Fibroblast of pulmonary artery (primary cell): ENCODE measurements at regions not wholly inside any gene's neighbourhood (a gene's known extent, or its start where the extent isn't known, plus 50 kb on each side); places are given as distances from the start of the nearest gene placed in this dataset.
A peak's percentile ranks its signal among the peaks of the same experiment; 100 is the strongest.
"Not testable (repeated sequence)": the region's sequence is repeated elsewhere in the genome, so short reads cannot be mapped to it uniquely, and the experiment has no call there.

Source experiments
- DNase-seq: peaks from one replicate; pipeline ENCODE4 v3.0.0-alpha.2; 2010; ENCODE audit warnings: low read depth
- H3K4me3 ChIP-seq: replicated peaks from 2 replicates; pipeline ENCODE4 v1.5.1; 2011; ENCODE audit warnings: low read depth, mild to moderate bottlenecking, control low read depth, low read length, moderate library complexity
- CTCF ChIP-seq: IDR thresholded peaks from 2 replicates; pipeline ENCODE4 v1.5.1; 2011; ENCODE audit warnings: mild to moderate bottlenecking, control low read depth, low read length, inconsistent platforms; ENCODE audit errors: missing control alignments

DNA sequence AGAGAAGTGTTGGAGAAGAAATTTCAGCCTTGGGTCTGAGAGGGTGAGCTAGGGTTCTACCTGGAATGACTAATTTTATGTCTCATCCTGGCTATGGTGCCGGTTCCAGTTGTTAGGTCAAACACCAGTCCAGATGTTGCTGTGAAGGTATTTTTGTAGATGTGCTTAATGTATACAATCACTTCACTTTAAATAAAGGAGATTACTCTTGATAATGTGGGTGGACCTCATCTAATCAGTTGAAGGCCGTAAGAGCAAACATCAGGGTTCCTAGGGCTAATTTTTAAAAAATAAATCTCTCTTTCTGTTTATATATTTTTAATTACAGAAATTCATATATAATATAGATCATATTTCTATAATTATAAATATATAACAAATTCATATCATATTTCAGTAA, 90.5 kb upstream of the GDNF start:
- TF ChIP-seq CTCF: no peak
- no peak for DNase-seq
- no peak overlapping the region for H3K4me3 ChIP-seq

GRCh38 chr5:37929791-37930190, 90.0 kb upstream of the GDNF start:
- no peak overlapping the region for H3K4me3 ChIP-seq
- no peak for TF ChIP-seq CTCF
- no peak for DNase-seq

- H3K4me3 ChIP-seq, DNase-seq: not testable (repeated sequence)
Measured at GRCh38 chr5:37927753-37928152, 87.9 kb upstream of the GDNF start.

GRCh38 chr5:37926732-37927131, 86.9 kb upstream of the GDNF start:
- TF ChIP-seq CTCF: no peak
- DNase-seq: no peak
- H3K4me3 ChIP-seq: no peak overlapping the region

DNA sequence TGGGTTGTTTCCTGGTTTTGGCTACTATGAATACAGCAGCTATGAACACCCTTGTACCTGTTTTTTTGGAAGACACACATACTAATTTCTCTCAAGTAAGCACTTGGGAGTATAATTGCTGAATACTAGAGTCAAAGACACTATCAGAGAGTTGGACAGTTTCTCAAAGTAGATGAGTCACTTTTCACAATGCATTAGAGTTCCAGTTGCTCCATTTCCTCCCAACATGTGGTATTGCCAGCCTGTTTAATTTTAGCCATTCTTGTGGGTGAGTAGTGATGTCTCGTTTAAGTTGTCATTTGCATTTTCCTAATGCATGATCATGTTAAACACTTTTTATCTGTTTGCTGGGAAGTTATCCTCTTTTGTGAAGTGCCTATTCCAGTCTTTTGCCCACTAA, 81.6 kb upstream of the GDNF start:
- TF ChIP-seq CTCF: no peak
- no peak for DNase-seq
- H3K4me3 ChIP-seq: no peak overlapping the region

DNA sequence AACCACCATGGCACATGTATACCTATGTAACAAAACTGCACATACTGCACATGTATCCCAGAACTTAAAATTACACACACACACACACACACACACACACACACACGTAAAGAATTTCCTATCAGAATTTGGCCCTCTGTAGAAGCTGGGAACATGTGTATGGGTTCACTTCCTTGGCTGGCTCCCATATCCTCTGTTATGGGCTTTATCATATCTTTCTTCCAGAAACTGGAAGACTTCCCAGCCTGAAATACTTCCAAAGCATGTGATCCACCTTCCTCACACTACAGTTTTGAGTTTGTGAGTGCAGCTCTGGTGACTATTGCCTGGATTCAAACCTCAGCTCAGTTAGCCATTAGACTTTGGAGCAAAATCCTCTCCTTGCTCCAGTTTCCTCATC, 78.6 kb upstream of the GDNF start:
- TF ChIP-seq CTCF: no peak
- peak; percentile 63 for DNase-seq
- H3K4me3 ChIP-seq: no peak overlapping the region

- TF ChIP-seq CTCF: no peak
- no peak for DNase-seq
Measured at GRCh38 chr5:37916525-37916924, 76.7 kb upstream of the GDNF start.

More at GRCh38 chr5:37916525-37916924, 76.7 kb upstream of the GDNF start:
- H3K4me3 ChIP-seq: no peak overlapping the region
